IMR-90 (cell line): ENCODE measurements at regions not wholly inside any gene's neighbourhood (a gene's known extent, or its start where the extent isn't known, plus 50 kb on each side); places are given as distances from the start of the nearest gene placed in this dataset.
A peak's percentile ranks its signal among the peaks of the same experiment; 100 is the strongest.

Source experiments
- ATAC-seq: fragments of 200-7000 bp; cut with Tn5 transposase; 2 replicates; pipeline ENCODE4 v1.9.1; 2020; ENCODE audit warnings: low read depth, mild to moderate bottlenecking, moderate library complexity
- BruUV-seq: library from RNA; stranded (reverse); fragments of 400-500 nt; replicated peaks from 2 replicates; lab custom pipeline; 2021; lab: Mats Ljungman, UMichigan
- CTCF ChIA-PET: fragments of 300-600 bp; formaldehyde crosslinking; extraction: SDS; loops from one replicate; lab custom pipeline; 2021; ENCODE audit warnings: antibody characterized with exemption; lab: Yijun Ruan, JAX
- POLR2A ChIA-PET: fragments of 300-600 bp; sonication (Branson Sonifier 250); formaldehyde crosslinking; loops from one replicate; lab custom pipeline; 2022; ENCODE audit warnings: antibody characterized with exemption; ENCODE audit not compliant: unreplicated experiment; lab: Charles Lee
- DNase-seq: peaks from one replicate; pipeline ENCODE4 v3.0.0; 2013
- H2AFZ ChIP-seq: replicated peaks from 2 replicates; pipeline ENCODE3; 2013; ENCODE audit warnings: low read length, mild to moderate bottlenecking; ENCODE audit not compliant: poor library complexity
- H2AK5ac ChIP-seq: 2 replicates; pipeline ENCODE4 v1.6.1; 2013; ENCODE audit warnings: low read depth, low read length, inconsistent platforms
- H2AK9ac ChIP-seq: replicated peaks from 2 replicates; pipeline ENCODE3; 2013; ENCODE audit warnings: mild to moderate bottlenecking, low read depth, low read length, moderate library complexity; ENCODE audit not compliant: poor library complexity
- H2BK120ac ChIP-seq: 2 replicates; pipeline ENCODE4 v1.6.1; 2013; ENCODE audit warnings: low read depth, low read length, inconsistent platforms
- H2BK15ac ChIP-seq: 3 replicates; pipeline ENCODE4 v1.6.1; 2013; ENCODE audit warnings: low read depth, low read length, inconsistent platforms
- H2BK20ac ChIP-seq: 2 replicates; pipeline ENCODE4 v1.6.1; 2013; ENCODE audit warnings: low read depth, mild to moderate bottlenecking, inconsistent platforms, low read length, moderate library complexity
- H2BK5ac ChIP-seq: 2 replicates; pipeline ENCODE4 v1.6.1; 2013; ENCODE audit warnings: mild to moderate bottlenecking, low read depth, low read length, inconsistent platforms; ENCODE audit not compliant: poor library complexity, severe bottlenecking
- H3K14ac ChIP-seq: replicated peaks from 2 replicates; pipeline ENCODE4 v1.6.1; 2013; ENCODE audit warnings: low read depth, low read length, inconsistent platforms
- H3K18ac ChIP-seq: 2 replicates; pipeline ENCODE4 v1.6.1; 2013; ENCODE audit warnings: low read depth, low read length, control low read depth
- H3K23ac ChIP-seq: 2 replicates; pipeline ENCODE4 v1.6.1; 2013; ENCODE audit warnings: low read depth, low read length, inconsistent platforms
- H3K27ac ChIP-seq: 2 replicates; pipeline ENCODE4 v1.5.1; 2013; ENCODE audit warnings: mild to moderate bottlenecking, control low read depth, low read length; ENCODE audit not compliant: insufficient read depth
- H3K27me3 ChIP-seq: 2 replicates; pipeline ENCODE4 v1.6.1; 2013; ENCODE audit warnings: low read length; ENCODE audit not compliant: control insufficient read depth, insufficient read depth
- H3K36me3 ChIP-seq: 2 replicates; pipeline ENCODE4 v1.6.1; 2013; ENCODE audit warnings: low read length, mixed read lengths; ENCODE audit not compliant: control insufficient read depth, insufficient read depth
- H3K4ac ChIP-seq: 2 replicates; pipeline ENCODE4 v1.6.1; 2013; ENCODE audit warnings: low read depth, low read length, inconsistent platforms
- H3K4me1 ChIP-seq: 2 replicates; pipeline ENCODE4 v1.6.1; 2013; ENCODE audit warnings: low read length, mixed read lengths; ENCODE audit not compliant: control insufficient read depth, insufficient read depth
- H3K4me2 ChIP-seq: 2 replicates; pipeline ENCODE4 v1.6.1; 2013; ENCODE audit warnings: low read depth, mild to moderate bottlenecking, control low read depth, low read length, moderate library complexity
- H3K4me3 ChIP-seq: 2 replicates; pipeline ENCODE4 v1.5.1; 2013; ENCODE audit warnings: low read depth, mild to moderate bottlenecking, control low read depth, low read length, moderate library complexity; ENCODE audit not compliant: insufficient read depth
- H3K56ac ChIP-seq: 2 replicates; pipeline ENCODE4 v1.6.1; 2013; ENCODE audit warnings: low read length, inconsistent platforms; ENCODE audit not compliant: insufficient read depth; ENCODE audit errors: extremely low read depth
- H3K79me1 ChIP-seq, 2 experiments: 2 replicates each; pipeline ENCODE4 v1.6.1; 2013; ENCODE audit warnings: low read length in 2 of 2, inconsistent platforms in 1 of 2, low read depth in 1 of 2
- H3K9ac ChIP-seq: 2 replicates; pipeline ENCODE4 v1.6.1; 2013; ENCODE audit warnings: low read depth, low read length, control low read depth
- H3K9me1 ChIP-seq: 2 replicates; pipeline ENCODE4 v1.6.1; 2013; ENCODE audit warnings: low read length, inconsistent platforms; ENCODE audit not compliant: insufficient read depth
- H3K9me3 ChIP-seq: 2 replicates; pipeline ENCODE4 v1.6.1; 2013; ENCODE audit warnings: low read length; ENCODE audit not compliant: control insufficient read depth, insufficient read depth
- H4K20me1 ChIP-seq: 2 replicates; pipeline ENCODE4 v1.6.1; 2013; ENCODE audit warnings: low read length, inconsistent platforms; ENCODE audit not compliant: insufficient read depth
- H4K5ac ChIP-seq: 2 replicates; pipeline ENCODE4 v1.6.1; 2013; ENCODE audit warnings: mild to moderate bottlenecking, low read depth, low read length, control low read depth
- H4K8ac ChIP-seq, 2 experiments: 2 replicates each; pipeline ENCODE4 v1.6.1; 2013; ENCODE audit warnings: low read depth in 2 of 2, low read length in 2 of 2, control low read depth in 1 of 2, inconsistent platforms in 1 of 2
- H4K91ac ChIP-seq: 2 replicates; pipeline ENCODE4 v1.6.1; 2013; ENCODE audit warnings: low read depth, low read length, inconsistent platforms; ENCODE audit not compliant: insufficient read depth
- BHLHE40 ChIP-seq: fragments of 150-350 bp; IDR thresholded peaks from 2 replicates; pipeline ENCODE4 v1.6.1; 2016; ENCODE audit warnings: mild to moderate bottlenecking, low read depth, low read length
- CEBPB ChIP-seq: IDR thresholded peaks from 2 replicates; pipeline ENCODE4 v1.6.1; 2012; ENCODE audit warnings: low read depth, low read length, improper control_type of control experiment
- CHD1 ChIP-seq: IDR thresholded peaks from 2 replicates; pipeline ENCODE4 v1.6.1; 2012; ENCODE audit warnings: low read depth, low read length, improper control_type of control experiment
- FOS ChIP-seq: fragments of 150-350 bp; IDR thresholded peaks from 2 replicates; pipeline ENCODE4 v1.6.1; 2016; ENCODE audit warnings: low read depth, low read length
- MAFK ChIP-seq: IDR thresholded peaks from 2 replicates; pipeline ENCODE4 v1.6.1; 2012; ENCODE audit warnings: low read depth, low read length, improper control_type of control experiment
- MAZ ChIP-seq: IDR thresholded peaks from 2 replicates; pipeline ENCODE4 v1.6.1; 2012; ENCODE audit warnings: low read depth, mild to moderate bottlenecking, low read length, improper control_type of control experiment, moderate library complexity, borderline replicate concordance
- MXI1 ChIP-seq: IDR thresholded peaks from 2 replicates; pipeline ENCODE4 v1.6.1; 2012; ENCODE audit warnings: low read depth, mild to moderate bottlenecking, low read length, moderate library complexity, borderline replicate concordance
- NFE2L2 ChIP-seq: fragments of 150-350 bp; IDR thresholded peaks from 2 replicates; pipeline ENCODE4 v1.6.1; 2016; ENCODE audit warnings: low read depth, mild to moderate bottlenecking, low read length
- POLR2A ChIP-seq: IDR thresholded peaks from 2 replicates; pipeline ENCODE4 v1.6.1; 2012; ENCODE audit warnings: mild to moderate bottlenecking, low read depth, low read length
- RAD21 ChIP-seq: IDR thresholded peaks from 2 replicates; pipeline ENCODE4 v1.6.1; 2012; ENCODE audit warnings: low read length, improper control_type of control experiment
- RCOR1 ChIP-seq: IDR thresholded peaks from 2 replicates; pipeline ENCODE4 v1.6.1; 2012; ENCODE audit warnings: mild to moderate bottlenecking, low read length, improper control_type of control experiment; ENCODE audit not compliant: insufficient replicate concordance
- RFX5 ChIP-seq: IDR thresholded peaks from 2 replicates; pipeline ENCODE4 v1.8.0; 2012; ENCODE audit warnings: low read depth, mild to moderate bottlenecking, low read length, moderate library complexity
- SMC3 ChIP-seq: fragments of 150-350 bp; IDR thresholded peaks from 2 replicates; pipeline ENCODE4 v1.6.1; 2016; ENCODE audit warnings: low read depth, mild to moderate bottlenecking, antibody characterized with exemption, low read length, moderate library complexity
- WGBS, 2 experiments: methylation state at CpG; one replicate each; pipeline versions ENCODE4 v1.1.5 to v1.1.7; 2013; ENCODE audit warnings: missing lambda C conversion rate in 2 of 2; ENCODE audit not compliant: insufficient read length in 1 of 2; ENCODE audit errors: extremely low coverage in 2 of 2; 5-methylcytosine and 5-hydroxymethylcytosine counted together
- dilution Hi-C: fragments of 300-500 bp; cut with HindIII; formaldehyde crosslinking; loops from one replicate; pipeline ENCODE4 v1.14.3; 2018; ENCODE audit warnings: low sequenced_read_pairs; ENCODE audit not compliant: unreplicated experiment
- in situ Hi-C: fragments of 300-500 bp; cut with MboI; formaldehyde crosslinking; loops from 3 replicates; pipeline ENCODE4 v1.14.3; 2019; ENCODE audit warnings: low sequenced_read_pairs, inconsistent platforms, mixed read lengths
- intact Hi-C: fragments of 100-400 bp; cut with micrococcal nuclease; formaldehyde crosslinking; loops from 2 replicates; pipeline ENCODE4 v1.10.0; 2022
- TF ChIP-seq, protein P1 (sequence below): conservative IDR thresholded peaks from 2 replicates; pipeline ENCODE4 v1.5.1; 2012; ENCODE audit warnings: mild to moderate bottlenecking, low read depth, low read length, improper control_type of control experiment
- TF ChIP-seq, protein P2 (sequence below): fragments of 150-350 bp; IDR thresholded peaks from 2 replicates; pipeline ENCODE4 v1.6.1; 2017; ENCODE audit warnings: mild to moderate bottlenecking, antibody characterized with exemption, low read length, low read depth
- TF ChIP-seq, protein P3 (sequence below): fragments of 150-350 bp; IDR thresholded peaks from 2 replicates; pipeline ENCODE4 v1.6.1; 2016; ENCODE audit warnings: low read depth, mild to moderate bottlenecking, low read length, moderate library complexity, borderline replicate concordance

DNA sequence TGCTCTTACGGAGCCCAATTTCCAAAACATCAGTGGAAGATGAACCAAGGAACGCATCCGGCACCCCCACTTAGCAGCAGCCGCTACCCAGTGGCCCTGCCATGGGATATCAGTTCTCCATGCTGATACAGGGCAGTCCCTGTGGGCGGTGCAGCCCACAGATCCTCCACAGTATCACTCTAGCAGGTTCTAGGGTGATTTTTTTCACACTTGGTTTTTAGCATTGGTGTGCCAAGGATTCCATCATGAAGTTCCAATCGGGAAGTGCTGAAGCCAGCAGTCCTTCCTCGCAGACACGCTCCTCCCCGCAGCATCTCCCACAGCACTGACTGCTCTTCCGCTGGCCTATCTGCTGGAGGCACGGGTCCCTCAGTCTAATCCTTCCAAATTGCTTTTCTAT lies 261.9 kb downstream of the SYK start:
- no peak for TF ChIP-seq SMC3
- no peak for TF ChIP-seq NFE2L2
- TF ChIP-seq RFX5, result no peak
- no peak for TF ChIP-seq MAFK
- TF ChIP-seq CHD1, result no peak
- TF ChIP-seq, protein P1, sequence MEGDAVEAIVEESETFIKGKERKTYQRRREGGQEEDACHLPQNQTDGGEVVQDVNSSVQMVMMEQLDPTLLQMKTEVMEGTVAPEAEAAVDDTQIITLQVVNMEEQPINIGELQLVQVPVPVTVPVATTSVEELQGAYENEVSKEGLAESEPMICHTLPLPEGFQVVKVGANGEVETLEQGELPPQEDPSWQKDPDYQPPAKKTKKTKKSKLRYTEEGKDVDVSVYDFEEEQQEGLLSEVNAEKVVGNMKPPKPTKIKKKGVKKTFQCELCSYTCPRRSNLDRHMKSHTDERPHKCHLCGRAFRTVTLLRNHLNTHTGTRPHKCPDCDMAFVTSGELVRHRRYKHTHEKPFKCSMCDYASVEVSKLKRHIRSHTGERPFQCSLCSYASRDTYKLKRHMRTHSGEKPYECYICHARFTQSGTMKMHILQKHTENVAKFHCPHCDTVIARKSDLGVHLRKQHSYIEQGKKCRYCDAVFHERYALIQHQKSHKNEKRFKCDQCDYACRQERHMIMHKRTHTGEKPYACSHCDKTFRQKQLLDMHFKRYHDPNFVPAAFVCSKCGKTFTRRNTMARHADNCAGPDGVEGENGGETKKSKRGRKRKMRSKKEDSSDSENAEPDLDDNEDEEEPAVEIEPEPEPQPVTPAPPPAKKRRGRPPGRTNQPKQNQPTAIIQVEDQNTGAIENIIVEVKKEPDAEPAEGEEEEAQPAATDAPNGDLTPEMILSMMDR, result no peak
- TF ChIP-seq MXI1, result no peak
- TF ChIP-seq BHLHE40, result no peak
- no peak for TF ChIP-seq CEBPB
- no peak for TF ChIP-seq RAD21
- TF ChIP-seq POLR2A, result no peak
- no peak for TF ChIP-seq RCOR1
- no peak for TF ChIP-seq MAZ
- TF ChIP-seq, protein P2, sequence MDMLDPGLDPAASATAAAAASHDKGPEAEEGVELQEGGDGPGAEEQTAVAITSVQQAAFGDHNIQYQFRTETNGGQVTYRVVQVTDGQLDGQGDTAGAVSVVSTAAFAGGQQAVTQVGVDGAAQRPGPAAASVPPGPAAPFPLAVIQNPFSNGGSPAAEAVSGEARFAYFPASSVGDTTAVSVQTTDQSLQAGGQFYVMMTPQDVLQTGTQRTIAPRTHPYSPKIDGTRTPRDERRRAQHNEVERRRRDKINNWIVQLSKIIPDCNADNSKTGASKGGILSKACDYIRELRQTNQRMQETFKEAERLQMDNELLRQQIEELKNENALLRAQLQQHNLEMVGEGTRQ, result no peak
- TF ChIP-seq, protein P3, sequence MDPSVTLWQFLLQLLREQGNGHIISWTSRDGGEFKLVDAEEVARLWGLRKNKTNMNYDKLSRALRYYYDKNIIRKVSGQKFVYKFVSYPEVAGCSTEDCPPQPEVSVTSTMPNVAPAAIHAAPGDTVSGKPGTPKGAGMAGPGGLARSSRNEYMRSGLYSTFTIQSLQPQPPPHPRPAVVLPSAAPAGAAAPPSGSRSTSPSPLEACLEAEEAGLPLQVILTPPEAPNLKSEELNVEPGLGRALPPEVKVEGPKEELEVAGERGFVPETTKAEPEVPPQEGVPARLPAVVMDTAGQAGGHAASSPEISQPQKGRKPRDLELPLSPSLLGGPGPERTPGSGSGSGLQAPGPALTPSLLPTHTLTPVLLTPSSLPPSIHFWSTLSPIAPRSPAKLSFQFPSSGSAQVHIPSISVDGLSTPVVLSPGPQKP, result no peak
- no peak for TF ChIP-seq FOS
- Histone ChIP-seq H3K27me3 (no peaks in the 10 kb centered on the region), H3K27ac (no peak overlapping the region), H2BK120ac (no peak overlapping the region), H3K56ac (no peak overlapping the region), H3K4me3 (no peak overlapping the region), H3K9me3 (no peaks in the 10 kb centered on the region), H4K20me1 (no peaks in the 10 kb centered on the region), H2AFZ (no peak overlapping the region), H3K14ac (no peak overlapping the region), H3K23ac (no peak overlapping the region), H3K18ac (no peak overlapping the region), H4K5ac (no peak overlapping the region), H2BK5ac (no peak overlapping the region), H2AK9ac (no peak overlapping the region), H3K9ac (no peak overlapping the region), H2BK20ac (no peak overlapping the region), H4K8ac (no peak overlapping the region), H3K4ac (0 out of 2 replicates have a peak overlapping the region, but pooled peaks have one; percentile 20), H3K79me1 (peaks cover 0 to 3% of the 10 kb centered on the region in 2 experiments; a peak in 1 of 4 replicates), H3K36me3 (no peaks in the 10 kb centered on the region), H4K91ac (no peak overlapping the region), H2AK5ac (peak overlapping the region; percentile 48; the same call in 1 of the 2 replicates), H2BK15ac (no peak overlapping the region), H3K9me1 (peaks cover 12% of the 10 kb centered on the region), H3K4me1 (peaks cover 21% of the 10 kb centered on the region), H3K4me2 (no peak overlapping the region)
- ATAC-seq, result no peak
- dilution Hi-C loops (no loop called here), intact Hi-C loops (no loop called here), in situ Hi-C loops (no loop called here)
- no TSS peak for BruUV-seq
- WGBS, 2 experiments, result 91% methylated on average over 7 of the region's 11 CpGs; no CpG with 5 or more reads in 1 of the 2 experiments
- ChIA-PET CTCF (no interaction called here), POLR2A (no interaction called here)
- DNase-seq, result no peak
